DMS153 treated with DMSO at 0.1 percent for 48 hours (cell line): ENCODE measurements at regions not wholly inside any gene's neighbourhood (a gene's known extent, or its start where the extent isn't known, plus 50 kb on each side); places are given as distances from the start of the nearest gene placed in this dataset.
"Not testable (repeated sequence)": the region's sequence is repeated elsewhere in the genome, so short reads cannot be mapped to it uniquely, and the experiment has no call there.

Source experiments
- DNase-seq: peaks from one replicate; lab custom pipeline; 2025; ENCODE audit not compliant: unreplicated experiment; lab: John Stamatoyannopoulos, UW

DNA sequence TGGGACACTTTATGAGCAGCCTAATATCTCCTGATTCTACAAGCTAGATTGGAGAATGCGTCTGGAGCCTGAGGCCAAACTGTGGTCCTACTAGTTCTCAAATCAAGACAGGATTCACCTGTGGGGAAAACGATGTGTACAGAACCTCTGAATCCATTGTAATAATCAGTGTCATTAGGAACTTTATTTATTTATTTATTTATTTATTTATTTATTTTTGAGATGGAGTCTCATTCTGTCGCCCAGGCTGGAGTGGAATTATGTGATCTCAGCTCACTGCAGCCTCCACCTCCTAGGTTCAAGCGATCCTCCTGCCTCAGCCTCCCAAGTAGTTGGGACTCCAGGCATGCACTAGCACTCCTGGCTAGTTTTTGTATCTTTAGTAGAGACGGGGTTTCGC lies 52.6 kb upstream of the KIF26B start:
- not testable (repeated sequence) for DNase-seq

DNA sequence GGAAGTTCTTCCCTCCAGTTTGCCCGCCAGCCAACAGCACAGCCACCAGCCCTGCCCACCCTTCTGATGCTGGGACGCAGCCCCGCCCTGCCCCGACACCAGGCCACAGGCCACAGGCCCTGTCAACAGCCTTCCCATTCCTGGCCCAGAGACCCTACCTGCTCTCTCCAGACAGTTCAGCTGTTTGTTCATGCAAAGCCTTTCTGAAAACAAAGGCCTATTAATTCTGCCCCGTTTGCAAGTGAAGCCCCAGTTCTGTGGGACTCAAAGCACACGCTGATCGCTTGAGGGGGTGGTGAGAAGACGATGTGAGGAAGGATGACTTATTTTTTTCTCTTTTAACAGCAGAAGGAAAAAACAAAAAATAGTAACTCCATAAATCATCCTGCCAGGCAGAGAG lies 55.4 kb upstream of the KIF26B start:
- no peak for DNase-seq

DNA sequence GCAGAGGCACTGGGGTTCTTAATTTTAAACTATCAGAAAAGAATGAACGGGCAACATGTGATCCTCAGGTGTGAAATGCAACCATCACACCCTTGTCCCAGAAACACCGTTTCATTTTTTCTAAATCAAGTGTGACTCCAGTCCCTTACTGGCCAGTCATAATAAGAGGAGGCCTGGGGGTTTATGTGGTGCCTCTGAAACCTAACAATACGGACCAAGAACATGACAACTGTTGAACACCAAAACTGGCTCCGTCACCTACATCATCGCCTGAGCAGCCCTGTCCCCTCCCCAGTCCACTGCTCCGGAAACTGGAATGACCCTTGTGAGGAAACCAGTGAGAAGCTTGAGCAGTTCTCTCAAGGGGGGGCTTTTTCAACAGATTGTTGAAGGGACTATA lies 55.9 kb upstream of the KIF26B start:
- DNase-seq = no peak

DNA sequence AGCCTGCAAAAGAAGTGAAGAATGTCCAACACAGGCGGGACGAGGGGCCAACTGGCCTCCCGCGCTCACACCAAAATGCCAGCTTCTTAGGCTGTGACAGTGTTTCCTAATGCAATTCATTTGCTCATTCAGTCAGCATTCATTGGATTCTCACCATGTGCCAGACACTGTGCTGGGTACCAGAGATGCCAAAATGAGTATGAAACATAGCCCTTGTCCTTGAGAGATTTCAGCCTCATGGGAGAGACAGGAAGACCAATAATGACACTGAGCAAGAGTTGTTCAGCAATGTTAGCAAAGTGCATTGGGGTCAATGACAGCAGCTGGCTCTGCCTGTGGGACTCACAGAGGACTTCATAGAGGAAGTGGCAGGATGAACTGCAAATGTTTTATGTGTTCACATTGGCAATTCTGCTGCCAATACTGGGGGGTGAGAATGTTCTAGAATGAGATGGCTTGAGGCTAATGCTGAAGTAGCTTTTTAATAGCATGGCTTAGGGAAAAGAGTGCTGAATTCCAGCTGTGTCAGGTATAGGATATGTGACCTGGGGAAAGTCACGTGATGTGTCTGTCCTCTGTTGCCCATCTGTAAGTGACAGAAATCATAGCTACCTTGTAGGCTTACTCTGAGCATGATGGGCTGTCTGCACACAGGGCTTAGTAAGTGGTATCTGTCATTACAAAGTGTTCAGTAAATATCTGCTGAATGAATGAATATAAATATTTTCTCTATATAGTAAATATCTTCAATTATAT lies 58.3 kb upstream of the KIF26B start:
- DNase-seq = no peak

DNA sequence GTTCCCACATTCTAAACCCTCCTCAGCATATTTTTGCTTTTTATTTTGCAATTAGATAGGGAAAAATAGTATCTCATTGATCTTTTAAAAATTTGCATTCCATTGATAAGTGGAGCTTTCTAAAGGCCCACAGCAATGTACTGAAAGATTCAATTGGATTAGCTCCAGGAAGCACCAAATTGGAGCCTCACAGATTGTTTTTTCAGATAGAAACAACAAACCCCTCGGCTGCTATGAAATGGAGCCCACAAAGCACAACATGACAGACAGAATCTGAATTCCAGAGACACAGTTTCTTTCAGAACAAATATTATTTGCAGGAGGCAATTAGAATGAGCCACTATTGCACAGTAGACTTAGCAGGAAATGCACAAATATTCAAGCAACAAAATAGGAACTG lies 58.9 kb upstream of the KIF26B start:
- DNase-seq = no peak

DNA sequence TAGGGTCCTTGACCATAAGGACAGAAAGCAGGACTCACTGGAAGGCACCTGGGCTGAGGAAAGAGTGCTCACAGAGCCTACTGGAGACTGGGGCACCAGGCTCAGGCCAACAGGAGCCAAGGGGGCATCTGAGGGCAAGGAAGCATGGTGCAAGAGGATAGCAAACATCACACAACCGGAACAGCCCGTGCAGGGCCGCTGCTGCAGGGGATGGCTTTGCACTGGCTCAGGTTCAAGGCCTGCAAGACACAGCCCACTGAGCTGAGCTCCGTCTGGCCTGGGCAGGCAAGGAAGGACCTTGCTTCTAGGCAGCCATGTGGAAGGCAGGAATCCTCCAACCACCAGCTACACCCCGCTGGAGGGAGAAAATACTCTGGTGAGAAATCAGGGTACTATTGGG lies 59.8 kb upstream of the KIF26B start:
- DNase-seq = no peak

DNA sequence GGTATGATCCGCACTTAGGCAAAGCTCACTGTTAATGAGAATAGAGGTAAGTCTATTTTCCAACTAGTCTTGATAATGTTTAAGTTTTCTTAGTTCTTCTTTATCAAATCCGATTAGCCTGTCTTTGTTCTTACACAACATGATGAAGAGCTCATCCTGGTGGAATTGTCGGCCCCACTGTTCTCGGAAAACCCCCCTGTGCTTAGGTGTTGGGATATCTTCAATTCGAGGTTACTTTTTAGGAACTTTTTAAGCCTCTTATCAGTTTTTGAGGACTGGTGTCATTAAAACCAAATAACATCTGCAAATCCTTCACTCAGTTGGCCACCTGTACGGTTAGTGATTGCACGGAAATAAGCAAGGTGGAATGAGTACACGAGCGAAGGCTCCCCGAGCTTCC lies 60.7 kb upstream of the KIF26B start:
- no peak for DNase-seq

DNA sequence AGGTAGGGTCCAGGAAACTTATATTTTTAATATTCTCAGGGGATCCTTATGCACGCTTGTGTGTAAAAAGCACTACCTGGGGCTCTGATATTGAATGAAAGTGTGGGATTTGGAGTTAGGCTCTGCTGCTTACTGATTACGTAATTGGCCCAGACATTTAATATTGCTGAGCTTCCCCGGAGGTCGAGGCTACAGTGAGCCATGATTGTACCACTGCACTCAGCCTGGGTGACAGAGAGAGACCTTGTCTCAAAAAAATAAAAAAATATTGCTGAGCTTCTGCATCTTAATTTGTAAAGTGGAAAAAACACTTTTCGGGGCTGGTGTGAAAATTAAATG lies 62.2 kb upstream of the KIF26B start:
- no peak for DNase-seq

DNA sequence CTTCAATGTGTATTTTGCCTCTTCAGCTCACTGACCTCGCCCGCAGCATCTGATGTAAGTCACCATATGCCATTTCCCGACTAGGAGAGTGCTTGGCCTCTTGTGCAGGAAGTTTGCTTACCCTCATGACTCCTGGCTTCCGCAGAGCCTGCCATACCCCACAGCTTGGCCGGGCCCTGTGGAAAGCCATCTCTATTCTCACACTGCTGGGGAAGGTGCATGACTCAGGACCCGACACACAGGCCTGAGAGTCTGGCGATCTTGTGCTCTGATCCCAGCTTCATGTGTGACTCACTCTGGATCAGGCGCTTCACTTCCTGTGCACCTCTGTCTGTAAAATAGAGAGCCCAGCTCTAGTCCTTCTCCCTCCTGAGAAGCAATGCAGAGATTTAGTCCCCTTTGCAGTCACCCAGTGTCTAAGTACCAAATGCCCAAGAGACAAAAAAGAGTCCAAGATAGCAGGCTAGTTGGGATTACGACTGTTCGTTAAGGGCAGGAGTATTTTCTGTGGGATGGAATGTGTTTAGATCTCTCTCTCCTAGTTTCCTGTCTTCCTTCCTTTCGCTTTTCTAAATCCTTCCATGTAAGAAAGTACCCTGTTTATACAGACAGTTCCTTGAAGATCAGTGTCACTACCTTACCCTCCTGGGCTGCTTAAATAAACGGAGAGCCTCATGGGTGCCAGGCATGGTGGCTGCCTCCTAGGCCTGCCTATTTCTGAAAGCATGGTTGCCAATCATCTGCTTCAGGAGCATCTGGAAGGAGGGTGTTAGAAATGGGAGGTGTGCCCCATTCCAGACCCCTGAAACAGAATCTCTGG lies 62.8 kb upstream of the KIF26B start:
- peak; percentile 35 for DNase-seq

DNA sequence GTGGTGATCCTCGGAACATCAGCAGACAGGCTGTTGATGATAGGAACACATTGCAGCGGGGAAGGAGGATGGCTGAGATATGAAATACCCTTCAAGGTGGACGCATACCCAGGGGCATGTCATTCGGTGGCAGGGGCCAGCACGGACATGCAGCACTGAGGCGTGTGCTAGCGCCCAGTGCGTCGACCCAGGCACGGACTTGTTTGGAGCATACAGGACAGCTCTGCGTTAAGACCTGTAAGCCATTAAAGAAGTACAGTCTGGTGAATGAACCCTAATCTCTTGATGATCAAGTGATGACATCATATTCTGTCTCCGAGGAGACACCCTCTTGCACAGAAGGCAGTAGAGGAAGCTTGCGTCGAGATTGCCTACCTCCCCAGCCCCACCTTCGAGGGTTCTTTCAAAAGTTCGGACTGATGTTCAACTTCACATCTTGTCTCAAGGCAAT lies 63.6 kb upstream of the KIF26B start:
- DNase-seq = no peak

DNA sequence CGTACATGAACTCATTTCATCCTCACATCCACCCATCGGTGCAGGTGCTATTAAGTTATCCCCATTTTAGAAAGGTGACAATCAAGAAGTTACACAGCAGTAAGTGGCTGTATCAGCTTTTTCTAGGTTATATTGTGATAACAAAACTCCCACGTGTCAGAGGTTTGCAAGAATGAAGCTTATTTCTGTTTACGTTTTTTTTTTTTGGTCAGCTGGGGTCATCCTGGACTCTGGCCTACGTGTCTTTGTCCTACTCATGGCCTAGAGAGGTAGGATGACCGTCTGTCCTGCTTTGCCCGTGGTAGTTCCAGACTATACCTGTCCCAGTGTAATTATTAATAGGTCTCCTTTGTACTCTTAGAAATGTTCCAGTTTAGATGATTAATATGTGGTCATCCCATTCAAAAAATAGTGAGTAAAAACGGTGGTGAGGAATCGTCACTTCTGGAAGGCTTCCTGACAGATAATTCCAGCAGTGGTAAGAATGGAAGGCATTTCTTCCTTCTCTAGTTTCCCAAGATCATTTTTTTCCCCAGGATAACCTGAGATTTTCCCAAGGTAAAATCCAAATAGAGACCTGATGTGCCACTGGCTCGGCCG lies 64.2 kb upstream of the KIF26B start:
- no peak for DNase-seq

DNA sequence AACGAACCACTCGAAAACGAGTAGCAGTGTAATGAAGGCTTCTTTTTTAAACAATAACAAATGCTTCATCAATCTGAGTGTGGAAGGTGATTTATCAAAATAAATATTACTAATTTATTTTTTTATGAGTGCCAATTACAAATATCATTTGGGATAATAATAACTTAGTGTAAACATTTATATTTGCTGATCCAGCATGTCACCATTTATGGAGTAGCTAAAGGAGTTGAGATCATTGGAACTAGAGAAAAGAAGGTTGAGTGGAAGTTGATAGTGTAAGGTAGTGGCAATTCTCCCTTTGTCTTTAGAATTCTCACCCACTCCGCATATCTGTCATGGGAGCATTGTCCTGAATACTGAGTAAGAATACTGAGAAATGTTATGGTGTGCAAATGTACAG lies 67.1 kb upstream of the KIF26B start:
- DNase-seq = no peak

DNA sequence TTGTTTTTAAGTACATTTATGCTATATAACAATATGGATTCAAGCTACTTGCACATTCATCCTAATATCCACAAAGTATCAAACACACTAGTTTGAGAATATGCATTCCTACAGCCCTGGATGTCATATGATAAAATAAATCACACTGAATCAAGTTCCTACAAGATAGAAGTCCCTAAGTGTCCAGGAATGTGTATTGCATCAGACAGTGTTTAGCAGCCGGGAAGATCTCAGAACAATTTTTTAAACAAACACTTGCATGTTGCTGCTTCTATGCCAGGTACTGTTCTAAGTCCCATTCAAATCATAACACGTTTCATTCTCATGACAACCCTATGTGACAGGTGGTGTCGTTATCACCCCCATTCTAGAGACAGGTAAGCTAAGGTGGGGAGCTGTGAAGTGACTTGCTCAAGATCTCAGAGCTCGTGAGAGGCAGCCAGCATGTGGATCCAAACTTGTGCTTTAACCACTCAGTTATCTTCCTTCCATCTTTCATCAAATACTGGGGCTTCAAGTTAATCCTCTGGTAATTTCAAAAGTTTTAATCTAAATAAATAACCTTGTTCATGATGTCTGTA lies 68.3 kb upstream of the KIF26B start:
- no peak for DNase-seq

DNA sequence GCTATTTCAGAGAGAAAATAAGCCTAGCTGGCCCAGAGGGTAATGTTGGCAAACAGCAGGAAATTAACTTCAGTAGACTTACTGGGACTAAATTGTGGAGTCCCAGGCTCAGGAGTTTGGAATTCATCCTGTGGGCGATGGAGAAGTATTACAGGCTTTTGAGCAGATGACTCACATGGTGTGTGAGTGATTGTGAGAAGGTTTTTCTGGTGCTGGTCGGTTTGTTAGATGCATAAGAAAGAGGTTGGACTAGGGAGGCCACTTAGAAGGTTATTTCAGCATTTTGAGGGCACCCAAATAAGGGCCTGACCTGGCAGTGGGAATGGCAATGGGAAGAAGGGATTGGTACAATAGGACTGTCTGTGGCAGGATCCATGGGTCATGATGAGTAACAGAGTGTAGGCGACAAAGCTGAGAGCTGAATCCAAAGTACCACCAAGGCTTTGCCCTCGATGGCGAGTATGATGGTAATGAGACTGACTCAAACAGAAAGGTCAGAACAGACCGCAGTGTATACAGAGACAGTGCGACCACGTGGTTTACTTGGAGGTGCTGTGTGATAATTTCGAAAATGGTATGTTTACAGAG lies 69.2 kb upstream of the KIF26B start:
- DNase-seq = no peak

DNA sequence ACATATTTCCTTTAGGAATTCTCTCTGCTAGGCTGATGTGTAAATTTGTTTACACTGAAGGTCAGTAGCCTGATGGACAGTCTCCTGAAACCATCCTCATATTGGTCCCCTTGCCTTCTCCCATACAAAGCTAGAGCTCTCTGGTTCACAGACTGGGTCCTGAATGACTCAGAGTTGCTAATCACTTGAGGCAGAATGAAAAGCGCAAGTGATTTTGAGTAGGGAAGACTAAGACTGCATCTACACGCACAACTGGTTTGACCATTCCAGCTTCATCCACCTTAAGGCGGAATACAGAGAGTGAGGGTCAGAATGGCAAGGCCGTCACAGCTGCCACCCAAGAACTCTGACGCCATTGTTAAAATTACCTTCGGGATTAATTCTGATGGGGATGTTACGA lies 70.2 kb upstream of the KIF26B start:
- no peak for DNase-seq

DNA sequence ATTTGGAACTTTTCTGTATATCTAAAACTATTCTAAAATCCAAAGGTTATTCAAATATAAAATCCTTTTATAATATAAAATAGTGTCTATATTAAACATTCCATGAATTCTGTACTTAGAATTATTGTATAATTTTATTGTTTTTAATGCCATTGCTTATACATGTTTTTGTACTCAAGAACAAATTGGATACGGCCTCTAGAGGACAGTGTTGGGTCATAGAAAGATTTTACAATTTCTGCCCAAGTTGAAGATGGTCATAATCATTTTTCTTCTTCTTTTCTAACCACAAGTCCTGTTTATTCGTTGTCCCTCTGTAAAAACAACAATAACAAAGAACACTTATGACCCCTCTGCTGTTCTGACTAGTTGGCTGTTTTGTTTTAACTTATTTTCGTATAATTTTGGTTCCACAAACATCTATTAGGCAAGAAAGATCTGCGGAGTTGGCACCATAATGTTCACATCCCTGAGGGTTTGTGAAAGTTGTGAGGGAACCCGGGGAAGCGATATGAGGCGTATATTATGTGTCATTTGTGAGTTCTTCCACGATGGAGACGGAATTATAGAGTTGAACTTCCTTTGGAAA lies 75.7 kb upstream of the KIF26B start:
- DNase-seq = peak; percentile 23

DNA sequence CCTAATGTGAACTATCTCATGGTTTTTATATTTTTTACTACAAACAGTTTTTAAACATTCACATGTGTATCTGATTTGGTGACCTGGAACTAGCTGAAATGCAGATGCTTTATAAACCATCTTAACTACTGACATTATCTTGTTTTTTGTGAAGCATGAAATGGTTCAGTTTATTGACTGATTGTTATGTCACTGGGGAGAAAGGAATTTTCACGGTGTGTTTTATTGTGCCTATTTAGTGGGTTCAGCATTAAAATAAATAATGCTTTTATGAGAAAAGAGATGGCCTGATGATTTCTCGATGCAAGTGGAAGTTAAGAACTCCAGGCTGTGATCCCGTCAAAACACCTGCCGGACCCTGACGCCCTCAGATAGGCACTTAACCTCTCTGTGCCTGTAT lies 79.9 kb upstream of the KIF26B start:
- no peak for DNase-seq

DNA sequence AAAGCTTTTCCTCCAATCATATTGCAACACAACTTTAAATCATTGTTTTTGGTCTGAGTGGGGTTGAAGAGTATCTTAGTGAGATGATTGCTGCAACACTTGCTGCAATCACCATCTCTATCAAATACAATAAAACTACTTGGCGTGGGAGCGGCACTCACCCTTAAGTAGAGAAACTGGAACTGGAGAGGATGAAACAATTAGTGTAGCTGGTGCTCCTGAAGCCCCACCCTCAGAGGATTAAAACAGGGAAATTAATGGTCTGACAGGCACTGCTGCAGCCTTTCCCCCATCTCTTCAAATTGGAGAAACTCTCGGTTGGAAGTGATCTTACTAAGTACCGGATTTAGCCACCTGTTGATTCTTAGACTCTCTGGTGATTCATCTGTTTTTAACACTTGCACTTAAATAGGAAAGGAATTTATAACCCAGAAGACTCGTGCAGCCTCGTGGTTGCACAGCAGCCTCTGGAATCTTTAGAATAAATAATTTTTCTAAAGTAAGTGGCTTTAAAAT lies 80.5 kb upstream of the KIF26B start:
- DNase-seq = no peak

DNA sequence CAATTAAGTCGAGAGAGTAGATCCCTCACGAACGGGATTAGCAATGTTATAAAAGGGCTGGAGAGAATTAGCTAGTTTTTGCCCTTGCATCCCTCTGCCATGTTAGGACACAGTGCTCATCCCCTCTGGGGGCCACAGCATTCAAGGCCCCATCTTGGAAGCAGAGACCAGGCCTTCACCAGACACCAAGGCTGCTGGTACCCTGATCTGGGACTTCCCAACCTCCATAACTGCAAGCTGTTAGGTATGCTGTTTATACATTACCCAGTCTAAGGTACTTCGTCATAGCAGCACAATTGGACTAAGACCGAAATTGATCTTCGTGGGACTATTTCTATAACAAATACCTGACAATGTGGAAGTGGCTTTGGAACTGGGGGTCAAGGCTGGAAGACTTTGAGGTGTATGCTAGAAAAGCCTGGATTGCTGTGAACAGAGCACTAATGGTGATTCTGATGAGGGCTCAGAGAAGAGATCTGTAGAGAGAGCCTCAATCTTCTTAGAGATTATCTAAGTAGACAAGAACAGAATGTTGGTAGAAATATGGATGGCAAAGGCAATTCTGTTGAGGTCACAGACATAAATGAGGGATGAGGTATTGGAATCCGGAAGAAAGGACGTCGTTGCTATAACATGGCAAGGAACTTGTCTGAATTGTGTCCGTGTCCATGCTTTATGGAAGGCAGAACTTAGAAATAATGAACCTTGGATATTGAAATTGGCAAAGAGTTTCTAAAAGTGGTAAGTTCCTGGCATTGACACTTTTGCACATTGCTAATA lies 83.8 kb upstream of the KIF26B start:
- no peak for DNase-seq

DNA sequence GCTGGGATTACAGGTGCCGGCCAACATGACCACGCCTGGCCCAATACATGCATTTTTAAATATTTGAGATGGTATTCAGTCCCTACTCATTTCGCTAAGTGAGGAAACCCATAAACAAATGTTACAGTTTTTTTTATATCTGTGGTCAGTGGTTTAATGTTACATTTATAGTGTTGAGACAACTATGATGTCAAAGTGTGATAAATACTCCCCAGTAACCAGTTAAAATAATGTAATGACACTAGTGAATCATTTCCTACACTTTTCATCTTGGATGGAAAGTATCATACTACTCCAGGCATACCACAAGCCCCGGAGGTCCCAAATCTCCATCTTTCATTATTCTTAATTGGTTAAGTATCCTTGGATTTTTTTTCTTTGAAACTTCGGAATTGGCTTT lies 87.5 kb upstream of the KIF26B start:
- no peak for DNase-seq
